HG02943 (cell line): ENCODE measurements at regions not wholly inside any gene's neighbourhood (a gene's known extent, or its start where the extent isn't known, plus 50 kb on each side); places are given as distances from the start of the nearest gene placed in this dataset.

ENCODE experiments used
- ATAC-seq: cut with Tn5 transposase; IDR thresholded peaks from one replicate; pipeline ENCODE4 v1.9.1; 2021; ENCODE audit warnings: mild to moderate bottlenecking, low read depth, moderate library complexity; ENCODE audit not compliant: unreplicated experiment

DNA sequence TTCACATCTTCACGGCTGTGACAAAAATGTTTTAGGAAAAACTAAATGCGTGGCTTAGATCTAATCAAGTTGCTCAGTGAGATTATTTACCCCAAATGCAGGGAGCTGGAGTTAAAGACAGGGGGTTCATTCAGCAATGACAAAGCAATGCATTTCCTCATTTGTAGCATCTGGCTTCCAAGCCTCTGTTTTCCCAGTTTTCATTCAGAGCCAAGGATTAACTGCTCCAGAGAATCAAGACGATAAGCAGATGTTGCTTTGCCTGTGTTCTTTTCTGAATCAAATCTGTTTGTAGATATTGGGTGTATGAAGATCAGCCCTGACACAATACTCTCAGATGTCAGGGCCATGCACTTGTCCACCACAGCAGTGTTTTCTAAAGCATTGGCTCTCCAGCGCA lies 147.4 kb upstream of the SIX2 start:
- ATAC-seq = no peak

DNA sequence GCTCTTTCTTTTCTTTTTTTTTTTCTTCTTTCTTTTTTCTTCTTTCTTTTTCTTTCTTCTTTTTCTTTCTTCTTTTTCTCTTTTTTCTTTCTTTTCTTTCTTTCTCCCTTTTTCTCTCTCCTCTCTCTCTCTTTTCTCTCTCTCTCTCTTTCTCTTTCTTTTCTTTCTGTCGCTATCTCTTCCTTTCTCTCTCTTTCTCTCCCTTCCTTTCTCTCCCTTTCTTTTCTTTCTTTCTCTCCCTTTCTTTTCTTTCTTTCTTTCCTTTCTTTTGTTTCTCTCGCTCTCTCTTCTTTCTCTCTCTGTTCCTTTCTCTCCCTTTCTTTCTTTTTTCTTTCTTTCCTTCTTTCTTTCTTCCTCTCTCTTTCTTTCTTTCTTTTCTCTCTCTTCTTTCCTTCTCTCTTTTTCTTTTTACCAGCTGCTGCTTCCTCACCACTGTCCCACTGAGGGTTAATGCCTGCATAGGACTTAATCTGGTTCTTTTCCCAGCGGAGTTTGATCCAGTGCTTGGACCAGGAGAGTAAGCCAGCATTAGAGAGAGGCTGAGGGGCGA lies 145.4 kb upstream of the SIX2 start:
- no peak for ATAC-seq

DNA sequence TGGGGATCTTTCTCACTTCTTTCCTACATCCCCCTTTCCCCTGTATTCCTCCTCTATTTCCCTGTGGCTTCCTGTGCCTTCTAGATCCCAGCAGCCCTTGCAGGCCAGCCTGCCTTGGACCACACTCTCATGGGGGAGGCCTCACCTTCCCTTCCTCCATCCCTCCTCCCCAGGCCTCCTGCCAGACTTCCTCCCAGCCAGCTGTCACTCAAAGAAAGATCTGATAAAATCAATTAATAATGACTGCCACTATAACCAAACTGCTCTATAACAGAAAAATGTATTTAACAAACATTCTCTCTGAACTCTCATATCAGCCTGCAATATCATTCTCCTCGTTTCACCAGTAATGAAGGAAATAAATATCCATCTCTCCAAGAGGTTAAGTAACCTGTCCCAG lies 144.9 kb upstream of the SIX2 start:
- ATAC-seq = no peak

DNA sequence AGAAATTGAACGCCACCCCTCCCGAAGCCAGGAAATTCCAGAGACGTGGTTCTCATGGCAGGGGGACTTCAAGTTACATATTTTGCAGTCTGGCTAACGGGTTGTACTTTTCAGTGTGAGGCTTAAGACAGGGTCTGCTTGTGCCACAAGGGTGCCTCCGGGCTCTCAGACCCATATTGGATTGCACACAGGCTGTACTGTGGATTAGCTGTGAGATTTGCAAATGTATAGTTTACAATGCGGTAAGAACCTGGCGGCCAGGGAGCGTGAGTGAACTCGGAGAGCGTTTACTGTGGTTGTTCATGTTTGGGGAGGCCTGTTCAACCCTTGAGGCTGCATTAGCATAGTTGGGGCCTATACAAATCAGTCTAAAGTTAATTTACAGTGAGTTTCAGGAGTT lies 143.9 kb upstream of the SIX2 start:
- ATAC-seq = no peak

DNA sequence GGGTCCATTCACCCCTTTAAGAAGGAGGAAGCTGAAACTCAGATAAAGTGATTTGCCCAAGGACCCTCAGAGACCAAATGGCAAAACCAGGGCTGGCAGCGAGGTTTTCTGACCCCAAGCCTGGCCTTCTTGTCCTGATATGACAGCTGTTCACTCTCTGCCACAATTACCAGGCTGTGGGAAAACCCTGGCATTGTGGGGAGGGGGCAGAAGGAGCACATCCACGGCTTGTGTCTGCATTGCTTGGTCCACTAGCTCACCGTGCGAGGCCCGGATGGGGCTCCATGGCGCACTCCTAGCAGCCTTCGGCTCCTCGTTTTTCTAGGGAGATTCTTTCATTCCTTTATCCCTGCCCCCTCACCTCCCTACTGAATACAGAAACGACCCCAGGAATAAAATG lies 143.4 kb upstream of the SIX2 start:
- ATAC-seq = no peak

DNA sequence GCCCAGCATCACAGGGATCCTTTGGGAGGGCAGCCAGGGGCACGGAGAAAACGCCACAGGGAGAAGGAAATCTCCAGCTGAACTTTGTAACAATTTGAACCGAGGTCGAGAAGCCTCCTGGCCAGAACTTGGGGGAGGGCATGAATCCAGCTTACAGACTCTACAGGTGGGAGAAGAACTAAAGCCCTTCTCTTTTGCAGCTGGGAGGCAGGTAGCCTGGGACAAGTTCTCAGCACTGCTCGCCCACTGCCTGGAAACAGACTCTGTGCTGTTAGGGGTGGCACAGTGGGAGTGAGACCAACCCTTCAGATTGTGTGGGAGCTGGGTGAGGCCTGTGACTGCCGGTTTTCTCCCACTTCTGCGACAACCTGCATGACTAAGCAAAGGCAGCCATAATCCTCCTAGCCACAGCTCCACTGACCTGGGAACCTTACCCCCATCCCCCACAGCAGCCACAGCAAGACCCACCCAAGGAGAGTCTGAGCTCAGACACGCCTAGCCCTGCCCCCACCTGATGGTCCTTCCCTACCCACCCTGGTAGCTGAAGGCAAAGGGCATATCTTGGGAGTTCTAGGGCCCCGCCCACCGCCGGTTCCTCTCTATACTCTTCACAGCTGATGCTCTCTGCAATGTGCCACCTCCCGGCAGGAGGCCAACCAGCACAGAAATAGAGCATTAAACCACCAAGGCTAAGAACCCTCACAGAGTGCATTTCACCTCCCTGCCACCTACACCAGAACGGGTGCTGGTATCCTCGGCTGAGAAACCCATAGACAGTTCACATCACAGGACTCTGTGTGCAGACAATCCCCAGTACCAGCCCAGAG lies 136.0 kb upstream of the SIX2 start:
- no peak for ATAC-seq

DNA sequence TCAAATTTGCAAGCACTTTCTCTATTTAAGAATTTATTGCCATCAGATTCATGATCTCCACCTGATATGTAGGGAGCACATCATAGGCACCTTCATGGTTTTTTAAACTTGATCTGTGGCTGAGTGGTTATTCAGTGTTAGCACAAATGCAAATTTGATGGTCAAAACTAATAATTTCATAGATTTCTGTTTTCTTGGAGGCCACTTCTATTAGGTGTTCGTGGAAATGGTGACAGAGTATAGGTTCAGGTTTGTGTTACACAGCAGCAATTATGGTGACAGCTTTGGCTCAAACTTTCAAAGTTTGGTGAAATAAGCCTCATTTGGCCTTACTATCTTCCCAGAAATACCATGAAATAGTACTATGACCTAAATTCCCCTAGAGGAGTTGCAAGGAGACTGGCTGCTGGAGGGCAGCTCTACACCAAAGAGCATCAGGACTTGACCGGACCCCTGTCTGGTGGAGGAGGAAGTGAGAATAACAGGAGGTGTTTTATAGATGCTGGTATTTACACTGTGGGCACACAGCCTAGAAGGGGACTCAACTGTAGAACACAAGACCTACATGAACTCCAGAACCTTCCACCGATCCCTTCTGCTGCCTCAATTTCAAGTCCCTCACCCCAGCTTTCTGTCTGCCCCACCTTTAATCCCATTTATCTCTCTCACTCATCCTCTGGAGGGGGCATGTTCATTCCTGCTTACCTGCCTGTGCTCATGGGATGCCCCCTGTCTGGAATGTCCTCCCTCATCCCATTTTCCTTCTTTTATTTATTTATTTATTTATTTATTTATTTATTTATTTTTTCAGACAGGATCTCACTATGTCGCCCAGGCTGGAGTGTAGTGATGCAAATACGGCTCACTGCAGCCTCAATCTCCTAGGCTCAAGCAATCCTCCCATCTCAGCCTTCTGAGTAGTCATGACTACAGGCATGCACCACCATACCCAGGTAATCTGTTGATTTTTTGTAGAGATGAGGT lies 132.9 kb upstream of the SIX2 start:
- peak; percentile 61 for ATAC-seq

DNA sequence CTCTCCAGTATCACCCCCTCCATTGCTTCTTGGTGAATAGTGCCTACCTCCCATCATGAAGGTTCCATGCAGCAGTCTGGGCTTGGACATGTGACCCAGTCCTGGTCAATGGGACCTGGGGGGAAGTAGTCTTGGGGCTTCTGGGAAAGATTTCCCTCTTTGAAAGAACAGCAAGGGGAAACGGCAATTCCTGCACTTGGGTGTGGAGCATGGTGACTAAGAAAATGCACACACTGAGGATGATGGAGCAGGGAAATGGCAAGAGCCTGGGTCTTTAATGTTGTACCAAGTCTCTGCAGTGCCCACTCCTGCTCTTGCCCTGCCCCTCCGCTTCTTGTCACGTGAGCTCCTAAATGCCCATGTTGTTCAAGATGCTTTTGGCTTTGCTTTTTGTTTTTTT lies 131.4 kb upstream of the SIX2 start:
- no peak for ATAC-seq

DNA sequence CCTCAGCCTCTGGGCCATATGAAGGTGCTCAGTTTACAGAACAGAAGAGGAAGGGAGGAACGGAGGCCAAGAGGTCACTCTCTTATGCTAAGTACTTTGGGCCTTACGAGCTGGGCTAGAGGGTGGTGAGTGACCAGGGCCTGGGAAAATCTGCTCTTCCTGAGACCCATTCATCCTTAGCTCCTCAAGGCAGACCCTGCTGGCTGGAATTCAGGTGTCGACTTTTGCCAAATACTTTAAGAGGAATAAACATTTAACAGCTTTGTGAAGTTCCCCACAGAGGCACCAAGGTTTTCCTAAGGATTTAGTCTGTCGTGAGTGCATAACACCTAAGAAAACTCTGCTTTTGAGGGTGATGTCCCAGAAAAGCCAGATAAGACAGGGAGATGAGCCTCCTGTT lies 129.7 kb upstream of the SIX2 start:
- no peak for ATAC-seq

DNA sequence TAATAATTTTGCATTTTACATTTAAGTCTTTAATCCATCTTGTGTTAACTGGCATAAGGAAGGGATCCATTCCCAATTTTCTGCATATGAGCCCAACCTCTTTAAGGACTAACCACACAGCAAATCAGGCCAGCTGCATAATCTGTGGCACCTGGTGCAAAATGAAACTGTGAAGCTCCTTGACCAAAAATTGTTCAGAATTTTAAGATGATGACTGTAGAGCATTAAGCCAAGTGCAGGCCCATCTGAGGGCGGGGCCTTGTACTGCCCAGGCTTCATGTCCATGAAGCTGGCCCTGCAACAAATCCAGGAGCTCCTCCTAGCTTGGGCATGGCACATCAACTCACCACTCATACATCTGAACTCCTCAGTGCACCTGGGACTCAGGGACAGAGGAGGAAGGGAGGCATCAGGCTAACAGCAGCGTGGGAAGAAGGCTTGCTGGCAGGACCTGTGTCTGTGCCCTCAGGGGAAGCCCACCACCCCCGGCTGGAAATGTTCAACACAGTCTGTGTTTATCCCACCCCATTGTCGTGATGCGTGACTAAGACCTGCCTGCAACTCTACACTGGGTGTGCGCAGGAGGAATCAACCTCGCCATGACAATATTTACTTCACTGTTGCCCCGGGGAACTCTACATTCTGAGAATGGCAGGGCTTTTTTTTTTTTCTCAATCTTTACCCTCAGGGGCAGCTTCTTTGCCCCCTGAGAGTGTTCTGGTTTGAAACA lies 128.9 kb upstream of the SIX2 start:
- no peak for ATAC-seq

DNA sequence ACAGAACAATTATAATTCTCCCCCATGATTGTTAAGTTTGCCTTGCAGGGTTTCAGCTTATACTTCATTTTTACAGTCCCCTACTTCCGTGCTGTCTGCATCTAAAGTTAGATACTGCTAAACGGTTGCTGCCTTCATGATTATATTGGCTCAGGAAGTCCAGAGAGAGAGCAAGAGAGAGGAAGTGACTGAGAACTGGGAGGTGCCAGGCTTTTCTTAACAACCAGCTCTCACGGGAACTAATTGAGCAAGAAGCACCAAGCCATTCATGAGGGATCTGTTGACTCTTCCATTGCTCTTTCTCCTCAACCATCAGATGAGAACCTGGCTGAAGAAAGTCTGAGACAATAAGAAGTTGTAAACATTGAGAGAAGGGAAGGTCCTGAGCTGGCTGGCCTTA lies 125.5 kb upstream of the SIX2 start:
- no peak for ATAC-seq

DNA sequence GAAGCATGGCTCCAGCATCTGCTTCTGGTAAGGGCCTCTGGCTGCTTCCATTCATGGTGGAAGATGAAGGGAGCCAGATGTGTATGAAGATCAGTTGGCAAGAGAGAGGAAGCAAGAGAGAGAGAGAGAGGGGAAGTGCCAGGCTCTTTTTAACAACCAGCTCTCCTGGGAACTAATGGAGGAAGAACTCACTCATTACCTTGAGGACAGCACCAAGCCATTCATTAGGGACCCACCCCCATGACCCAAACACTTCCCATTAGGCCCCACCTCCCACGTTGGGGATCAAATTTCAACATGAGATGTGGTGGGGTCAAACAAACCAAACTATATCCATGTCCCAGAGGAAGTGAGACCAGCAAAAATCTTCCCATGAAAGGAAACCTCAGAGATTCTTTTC lies 124.8 kb upstream of the SIX2 start:
- ATAC-seq = no peak

DNA sequence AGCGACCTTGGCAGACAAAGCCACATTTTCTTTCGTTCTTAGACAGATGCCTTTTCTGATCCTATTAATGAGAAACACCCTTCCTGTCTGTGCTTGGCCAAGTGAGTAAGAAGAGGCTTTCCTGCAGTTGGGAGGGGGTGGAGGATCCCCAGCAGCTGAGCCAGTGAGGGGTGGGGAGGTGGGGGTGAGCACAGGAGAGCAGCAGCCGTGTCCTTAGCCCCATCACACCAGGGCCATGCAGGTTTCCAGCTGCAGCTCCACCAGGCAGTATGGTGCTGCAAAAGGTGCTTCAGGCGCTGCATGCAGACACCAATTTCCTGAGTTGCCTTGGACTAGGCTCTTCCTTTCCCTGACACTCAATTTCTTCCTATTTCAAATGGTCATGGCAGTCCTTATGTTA lies 123.3 kb upstream of the SIX2 start:
- ATAC-seq = no peak

DNA sequence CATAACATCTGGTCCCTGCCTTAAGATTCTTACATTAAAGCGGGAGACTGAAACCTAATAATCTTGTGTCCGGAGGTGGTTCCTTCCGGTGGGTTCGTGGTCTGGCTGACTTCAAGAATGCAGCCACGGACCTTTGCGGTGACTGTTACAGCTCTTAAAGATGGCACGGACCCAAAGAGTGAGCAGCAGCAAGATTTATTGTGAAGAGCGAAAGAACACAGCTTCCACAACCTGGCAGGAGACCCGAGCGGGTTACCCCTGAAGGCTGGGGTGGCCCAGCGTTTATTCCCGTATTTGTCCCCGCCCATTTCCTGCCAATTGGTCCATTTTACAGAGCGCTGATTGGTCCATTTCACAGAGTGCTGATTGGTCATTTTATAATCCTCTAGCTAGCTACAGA lies 122.3 kb upstream of the SIX2 start:
- no peak for ATAC-seq

DNA sequence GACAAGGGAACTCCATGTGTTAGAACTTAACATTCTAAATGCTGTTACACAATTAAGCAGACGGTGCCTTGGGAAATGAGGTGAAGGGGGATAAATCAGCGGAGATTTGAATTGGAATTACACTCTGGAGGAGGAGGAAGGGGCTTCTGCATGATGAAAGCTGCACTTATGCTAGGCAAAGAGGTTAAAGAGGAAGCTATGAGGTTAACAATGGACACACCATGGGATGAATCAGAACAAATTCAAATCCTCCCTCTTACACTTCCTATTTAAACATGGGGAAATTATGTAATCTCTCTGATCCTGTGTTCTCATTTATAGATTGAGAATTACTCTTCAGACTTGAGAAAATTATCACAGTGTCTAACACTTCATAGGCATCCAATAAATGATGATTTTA lies 121.5 kb upstream of the SIX2 start:
- ATAC-seq = no peak

DNA sequence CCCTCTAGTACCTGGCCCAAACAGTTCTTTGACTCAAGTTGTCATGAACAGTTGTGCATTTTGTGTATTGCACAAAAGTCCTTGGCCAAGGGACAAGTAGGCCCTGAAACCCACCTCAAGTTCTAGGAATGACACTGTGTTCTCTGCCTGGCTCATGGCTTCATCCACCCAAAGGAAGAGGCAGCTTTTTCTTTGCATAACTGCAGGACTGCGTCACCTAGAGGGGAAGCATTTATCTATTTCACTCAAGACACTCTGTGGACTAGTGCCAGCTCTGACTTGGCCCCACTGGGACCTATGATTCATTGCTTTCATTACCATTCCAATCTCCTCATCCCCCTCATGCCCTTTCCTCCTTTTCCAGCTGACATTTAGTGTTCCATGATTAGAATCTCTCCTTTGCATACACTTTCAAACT lies 119.3 kb upstream of the SIX2 start:
- no peak for ATAC-seq

DNA sequence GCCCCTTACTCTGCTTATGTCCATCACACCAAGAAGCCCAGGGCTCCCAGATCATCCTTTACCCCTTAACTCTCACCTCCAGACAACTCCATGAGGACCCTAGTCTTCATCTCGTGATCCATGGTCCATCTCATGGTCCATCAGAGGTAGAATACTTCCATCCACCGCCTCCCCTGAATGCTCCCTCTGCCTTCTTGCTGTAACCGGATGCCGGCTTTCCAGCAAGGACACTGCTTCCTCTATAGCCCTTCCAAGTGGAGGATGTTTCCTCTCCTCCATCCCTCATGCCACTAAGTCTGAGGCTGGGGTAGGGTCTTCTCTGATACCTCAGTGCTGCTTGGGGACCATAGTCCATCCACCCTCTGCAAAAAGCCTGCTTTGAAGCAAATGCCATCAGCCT lies 118.6 kb upstream of the SIX2 start:
- ATAC-seq = no peak

DNA sequence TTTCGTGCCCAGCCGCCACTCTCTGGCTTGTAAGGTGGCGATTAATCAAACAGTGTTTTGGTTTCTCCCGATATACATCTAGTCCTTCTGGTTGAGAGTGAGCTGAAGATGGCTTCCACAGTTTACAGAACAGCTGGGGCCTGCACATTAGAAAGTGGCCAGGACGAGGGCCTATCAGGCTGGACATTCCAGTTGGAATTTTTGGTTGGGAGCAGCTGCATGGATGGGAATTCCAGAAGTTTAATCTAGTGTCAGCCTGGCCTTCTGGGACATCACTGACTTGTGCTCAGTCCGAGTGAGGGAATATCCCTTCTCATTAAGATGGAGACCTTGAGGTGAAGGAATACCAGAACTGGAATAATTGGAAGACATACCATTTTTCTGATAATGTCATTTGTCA lies 118.1 kb upstream of the SIX2 start:
- ATAC-seq = no peak

DNA sequence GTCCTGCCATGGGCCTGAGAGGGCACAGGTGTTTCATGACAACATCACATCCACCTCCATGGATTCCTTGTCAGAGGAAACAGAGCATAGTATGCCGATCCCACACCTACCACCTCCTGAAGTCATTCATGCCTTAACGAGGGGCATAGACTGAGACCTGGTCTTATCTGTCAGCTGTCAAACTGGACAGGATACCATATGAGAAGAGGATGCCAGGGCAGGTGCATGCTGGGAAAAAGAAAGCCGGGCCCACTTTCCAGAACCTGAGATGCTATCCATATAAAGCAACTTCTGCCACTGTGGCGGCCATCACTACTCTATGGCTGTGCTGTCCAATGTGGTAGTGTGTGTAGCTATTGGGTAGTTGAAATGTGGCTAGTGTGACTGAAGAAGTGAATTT lies 116.0 kb upstream of the SIX2 start:
- no peak for ATAC-seq

DNA sequence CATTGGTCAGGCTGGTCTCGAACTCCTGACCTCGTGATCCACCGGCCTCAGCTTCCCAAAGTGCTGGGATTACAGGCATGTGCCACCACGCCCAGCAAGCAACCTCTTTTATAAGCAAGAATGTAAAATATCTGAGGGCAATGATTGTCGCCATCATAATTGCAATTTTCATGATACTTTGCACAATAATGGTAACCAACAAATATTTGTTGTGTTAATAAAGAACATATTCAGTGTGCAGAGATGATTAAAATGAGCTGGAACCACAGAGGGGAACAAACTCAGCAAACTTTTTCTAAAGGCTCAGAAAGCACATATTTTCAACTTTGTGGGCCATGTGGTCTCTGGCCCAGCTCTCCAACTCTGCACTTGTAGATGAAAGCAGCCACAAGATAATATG lies 115.2 kb upstream of the SIX2 start:
- no peak for ATAC-seq
